ENCODE measurements at regions not wholly inside any gene's neighbourhood (a gene's known extent, or its start where the extent isn't known, plus 50 kb on each side); places are given as distances from the start of the nearest gene placed in this dataset.
"Not testable (repeated sequence)": the region's sequence is repeated elsewhere in the genome, so short reads cannot be mapped to it uniquely, and the experiment has no call there.

- DNase-seq, result no peak
Measured at GRCh38 chr16:27600381-27600780, 50.4 kb downstream of the KATNIP start.

DNA sequence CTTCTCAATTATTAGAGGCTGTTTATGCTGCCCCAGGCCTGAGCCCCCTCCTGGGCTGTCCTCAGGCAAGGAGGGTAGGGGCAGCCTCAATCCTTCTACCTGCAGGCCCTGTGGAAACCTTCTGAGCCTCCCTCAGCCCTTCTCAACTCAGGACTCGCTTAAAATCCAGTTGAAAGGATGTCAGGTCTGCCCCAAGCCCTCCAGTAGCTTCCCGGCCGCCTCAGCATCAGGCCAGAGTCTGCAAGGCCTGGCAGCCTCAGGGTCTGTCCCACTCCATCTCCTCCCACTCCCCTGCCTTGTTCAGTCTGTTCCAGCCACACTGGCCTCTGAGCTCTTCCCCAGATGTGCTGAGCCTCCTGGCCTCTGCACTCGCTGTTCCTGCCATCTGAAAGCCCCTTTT is 52.2 kb downstream of the KATNIP start:
- no peak for DNase-seq

GRCh38 chr16:27605500-27606106 is 55.7 kb downstream of the KATNIP start:
- DNase-seq, result peak in 1 of 2 donors; percentile 13

DNA sequence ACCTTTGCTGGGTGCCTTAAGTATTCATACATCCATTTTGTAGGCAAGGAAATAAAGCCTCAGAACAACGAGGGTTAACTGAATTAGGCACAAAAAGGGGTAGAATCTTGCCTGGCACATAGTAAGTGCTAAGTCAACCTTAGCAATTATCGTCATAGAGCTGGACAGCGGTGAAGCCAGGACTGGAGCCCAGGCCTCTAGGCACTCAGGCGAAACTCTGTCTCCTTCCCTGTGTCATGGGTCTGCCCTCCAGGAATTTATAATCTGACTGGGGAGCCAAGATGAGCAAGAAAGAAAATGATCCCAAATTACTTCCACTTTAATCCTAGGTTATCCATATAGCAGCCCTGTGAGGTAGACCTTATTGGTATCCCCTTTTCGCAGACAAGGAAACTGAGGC is 61.4 kb downstream of the KATNIP start:
- DNase-seq, result no peak

GRCh38 chr16:27613238-27613791 is 63.4 kb downstream of the KATNIP start:
- no peak for DNase-seq

GRCh38 chr16:27617665-27618064 is 67.7 kb downstream of the KATNIP start:
- no peak for DNase-seq

GRCh38 chr16:27618165-27618564 is 68.2 kb downstream of the KATNIP start:
- DNase-seq, result no peak

DNA sequence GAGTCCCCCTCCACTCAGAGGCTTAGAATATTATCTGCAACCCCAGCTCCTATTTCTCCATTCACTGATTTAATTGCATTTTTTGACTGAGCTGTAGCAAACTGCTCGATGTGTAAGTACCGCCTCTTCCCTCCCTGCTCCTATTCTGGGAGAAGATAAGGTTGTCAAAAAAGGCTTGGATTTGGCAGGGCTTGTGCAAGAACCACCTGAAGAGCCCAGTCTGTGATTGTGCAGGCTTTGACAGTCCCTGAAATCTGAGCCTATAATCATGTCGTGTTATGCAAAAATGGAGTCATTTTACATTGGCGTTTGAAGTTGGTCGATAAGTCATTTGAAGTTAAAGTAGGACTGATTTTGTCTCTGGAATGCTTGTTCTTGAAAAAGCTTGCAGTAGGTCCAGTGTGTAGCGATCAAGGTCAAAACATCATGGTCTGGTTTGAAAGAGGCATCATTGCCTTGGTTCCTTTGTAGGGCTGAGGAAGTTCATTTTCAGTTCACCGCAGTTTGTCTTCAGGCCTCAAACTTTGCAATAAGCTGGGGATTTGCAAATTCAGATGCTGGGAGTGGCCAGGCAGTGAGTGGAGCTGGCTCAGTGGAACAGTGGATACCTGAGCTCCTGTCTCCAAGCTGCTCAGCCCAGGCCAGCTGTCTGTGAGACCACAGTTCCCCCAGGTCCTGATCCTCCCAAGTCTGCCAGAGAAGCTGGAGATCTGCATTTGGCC is 68.8 kb downstream of the KATNIP start:
- DNase-seq, result no peak

GRCh38 chr16:27620541-27620940 is 70.6 kb downstream of the KATNIP start:
- no peak for DNase-seq

DNA sequence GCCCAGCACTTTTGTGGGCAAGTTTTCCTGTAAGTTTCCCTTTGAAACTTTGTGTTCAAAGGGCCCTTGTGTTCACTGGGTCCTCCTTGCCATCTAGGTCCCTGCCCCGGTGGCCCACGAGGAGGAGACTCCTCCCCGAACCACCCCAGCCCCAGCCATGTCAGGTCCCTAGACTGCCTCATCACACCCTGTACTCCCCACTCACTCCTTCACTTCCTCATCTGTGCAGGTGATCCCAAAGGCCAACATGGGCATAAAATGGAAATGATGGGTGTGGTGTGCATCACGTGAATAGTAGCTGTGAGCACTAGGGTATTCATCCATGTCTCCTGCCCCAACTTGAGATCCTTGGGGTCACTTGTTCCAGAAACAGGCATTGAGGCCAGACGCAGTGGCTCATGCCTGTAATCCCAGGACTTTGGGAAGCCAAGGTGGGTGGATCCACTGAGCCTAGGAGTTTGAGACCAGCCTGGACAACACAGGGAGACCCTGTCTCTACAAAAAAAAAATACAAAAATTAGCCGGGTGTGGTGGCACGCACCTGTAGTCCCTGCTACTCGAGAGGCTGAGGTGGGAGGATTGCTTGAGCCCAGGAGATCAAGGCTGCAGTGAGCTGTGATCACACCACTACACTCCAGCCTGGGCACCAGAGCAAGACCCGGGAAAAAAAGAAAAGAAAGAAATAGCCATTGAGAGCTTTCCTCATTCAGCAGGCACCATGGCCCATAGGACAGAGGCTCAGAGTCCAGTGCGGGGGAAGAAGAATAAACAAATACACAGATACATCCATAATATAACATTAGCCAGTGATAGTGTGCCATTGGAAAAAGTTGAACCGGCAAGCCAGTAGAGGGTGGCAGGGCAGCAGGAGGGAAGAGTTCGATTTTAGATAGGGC is 74.5 kb downstream of the KATNIP start:
- no peak for DNase-seq

DNA sequence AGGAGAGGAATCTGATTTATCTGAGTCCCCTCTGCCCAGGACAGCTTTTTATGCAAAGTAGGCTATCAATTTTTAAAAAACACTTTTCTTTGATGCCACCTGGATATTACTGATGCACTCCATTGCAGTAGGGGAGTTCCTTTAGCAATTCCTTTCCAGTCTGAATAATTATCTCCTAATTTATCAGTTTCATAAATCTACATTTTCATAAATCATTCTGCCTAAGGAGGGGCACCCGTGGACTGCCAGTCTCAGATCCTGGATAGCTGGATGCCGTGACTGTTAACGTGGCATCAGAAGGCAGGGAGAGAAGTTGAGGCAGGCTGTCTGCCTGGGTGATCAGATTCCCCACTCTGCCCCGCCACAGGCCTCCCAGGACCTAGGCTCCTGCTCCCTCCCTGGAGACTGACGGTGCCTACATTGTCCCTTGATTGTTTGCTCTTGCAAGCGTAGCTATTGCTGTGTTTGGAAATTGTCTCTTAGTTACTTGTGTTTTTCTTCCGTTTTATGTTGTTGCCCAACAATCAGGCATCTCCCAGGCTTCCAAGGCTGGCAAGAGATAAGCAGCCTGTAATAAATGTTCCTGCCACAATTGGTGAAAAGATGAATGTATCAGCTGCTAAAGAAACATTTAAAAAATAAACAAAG is 75.2 kb downstream of the KATNIP start:
- DNase-seq, result no peak

DNA sequence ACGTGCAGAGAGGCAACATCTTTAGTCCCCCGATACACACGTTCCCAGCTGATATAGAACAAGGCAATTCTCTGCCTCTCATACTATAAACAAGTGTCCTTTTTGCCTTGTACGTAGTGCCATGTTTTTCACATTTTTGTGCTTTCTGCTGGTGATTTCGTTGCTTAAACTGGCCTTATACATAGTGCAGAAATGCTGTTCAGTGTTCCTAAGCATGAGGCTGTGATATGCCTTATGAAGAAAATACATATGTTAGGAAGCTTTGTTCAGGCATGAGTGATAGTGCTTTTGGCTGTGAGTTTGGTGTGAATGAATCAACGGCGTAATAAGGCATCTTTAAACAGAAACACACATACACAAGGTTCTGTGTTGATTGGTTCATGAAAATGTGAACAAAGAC is 77.2 kb downstream of the KATNIP start:
- DNase-seq, result no peak

DNA sequence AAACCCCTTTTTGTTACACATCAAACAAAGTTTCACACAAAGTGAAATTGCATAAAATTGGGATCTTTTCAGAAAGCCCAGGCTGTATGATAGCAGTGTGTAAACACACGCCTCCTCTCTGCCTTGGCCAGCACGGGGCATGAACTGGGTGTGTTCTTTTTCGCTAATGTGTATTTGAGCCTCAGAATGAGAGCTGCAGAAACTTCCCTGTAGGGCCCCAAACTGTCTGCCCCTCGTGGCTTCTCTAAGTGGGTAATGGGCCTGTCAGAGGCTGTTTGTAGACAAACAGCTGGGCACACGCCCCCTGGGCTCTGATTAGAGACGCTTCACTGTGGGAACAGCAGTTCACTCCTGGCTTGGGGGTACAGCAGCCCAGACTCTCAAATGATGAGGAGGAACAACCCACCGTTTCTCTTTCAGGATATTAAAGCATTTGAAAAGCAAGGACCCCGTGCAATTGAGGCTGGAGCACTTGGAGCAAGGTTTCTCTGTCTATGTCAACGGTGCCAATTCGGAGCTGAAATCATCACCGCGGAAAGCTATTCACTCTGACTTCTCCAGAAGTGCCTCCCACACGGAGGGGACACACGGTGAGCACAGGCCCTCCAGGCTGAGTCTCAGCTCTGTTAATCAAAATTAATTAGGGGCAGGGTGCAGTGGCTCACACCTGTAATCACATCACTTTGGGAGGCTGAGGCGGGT is 78.4 kb downstream of the KATNIP start:
- no peak for DNase-seq

- DNase-seq, result not testable (repeated sequence)
Measured at GRCh38 chr16:27628943-27629462, 79.1 kb downstream of the KATNIP start.

GRCh38 chr16:27632216-27632615 is 82.3 kb downstream of the KATNIP start:
- DNase-seq, result no peak

DNA sequence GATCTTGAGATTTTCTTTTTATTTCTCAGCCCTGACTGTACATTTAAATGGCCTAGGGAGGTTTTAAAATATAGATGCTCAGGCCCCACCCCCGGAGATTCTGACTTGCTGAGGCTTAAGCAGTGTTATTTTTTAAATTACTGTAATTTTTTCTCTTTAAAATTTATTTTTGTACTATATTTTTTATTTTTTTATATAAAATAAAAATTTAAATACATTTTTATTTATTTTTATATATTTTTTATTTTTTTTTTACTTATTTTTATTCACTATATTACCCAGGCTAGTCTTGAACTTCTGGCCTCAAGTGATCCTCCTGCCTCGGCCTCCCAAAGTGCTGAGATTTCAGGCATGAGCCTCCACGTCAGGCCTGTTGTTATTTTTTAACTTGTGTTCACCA is 83.3 kb downstream of the KATNIP start:
- DNase-seq, result no peak

GRCh38 chr16:27633721-27634120 is 83.8 kb downstream of the KATNIP start:
- DNase-seq, result no peak

DNA sequence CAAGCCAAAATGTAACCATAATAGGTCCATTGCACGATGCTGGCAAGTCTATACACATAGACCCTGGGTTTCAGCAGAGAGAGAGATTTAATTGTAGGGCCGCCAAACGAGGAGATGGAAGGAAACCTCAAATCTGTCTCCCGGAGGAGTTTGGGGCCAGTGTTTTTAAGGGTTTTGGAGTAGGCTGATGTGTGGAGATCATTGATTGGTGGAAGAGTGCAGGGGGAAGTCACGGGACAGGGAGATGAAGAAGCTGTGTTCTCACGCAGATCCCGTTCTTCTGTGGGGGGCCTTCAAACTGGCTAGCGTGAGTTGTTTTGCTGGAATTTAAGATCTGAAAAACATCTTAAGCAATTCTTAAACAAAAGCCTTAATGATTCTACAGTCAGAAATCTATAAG is 84.8 kb downstream of the KATNIP start:
- no peak for DNase-seq

- DNase-seq, result no peak
Measured at GRCh38 chr16:27636453-27637240, 86.7 kb downstream of the KATNIP start.

GRCh38 chr16:27638833-27639560 is 89.1 kb downstream of the KATNIP start:
- DNase-seq, result no peak
